NCI-H1417 treated with DMSO at 0.1 percent for 48 hours (cell line): ENCODE measurements at regions not wholly inside any gene's neighbourhood (a gene's known extent, or its start where the extent isn't known, plus 50 kb on each side); places are given as distances from the start of the nearest gene placed in this dataset.

Source experiments
- DNase-seq: peaks from one replicate; lab custom pipeline; 2025; lab: John Stamatoyannopoulos, UW

DNA sequence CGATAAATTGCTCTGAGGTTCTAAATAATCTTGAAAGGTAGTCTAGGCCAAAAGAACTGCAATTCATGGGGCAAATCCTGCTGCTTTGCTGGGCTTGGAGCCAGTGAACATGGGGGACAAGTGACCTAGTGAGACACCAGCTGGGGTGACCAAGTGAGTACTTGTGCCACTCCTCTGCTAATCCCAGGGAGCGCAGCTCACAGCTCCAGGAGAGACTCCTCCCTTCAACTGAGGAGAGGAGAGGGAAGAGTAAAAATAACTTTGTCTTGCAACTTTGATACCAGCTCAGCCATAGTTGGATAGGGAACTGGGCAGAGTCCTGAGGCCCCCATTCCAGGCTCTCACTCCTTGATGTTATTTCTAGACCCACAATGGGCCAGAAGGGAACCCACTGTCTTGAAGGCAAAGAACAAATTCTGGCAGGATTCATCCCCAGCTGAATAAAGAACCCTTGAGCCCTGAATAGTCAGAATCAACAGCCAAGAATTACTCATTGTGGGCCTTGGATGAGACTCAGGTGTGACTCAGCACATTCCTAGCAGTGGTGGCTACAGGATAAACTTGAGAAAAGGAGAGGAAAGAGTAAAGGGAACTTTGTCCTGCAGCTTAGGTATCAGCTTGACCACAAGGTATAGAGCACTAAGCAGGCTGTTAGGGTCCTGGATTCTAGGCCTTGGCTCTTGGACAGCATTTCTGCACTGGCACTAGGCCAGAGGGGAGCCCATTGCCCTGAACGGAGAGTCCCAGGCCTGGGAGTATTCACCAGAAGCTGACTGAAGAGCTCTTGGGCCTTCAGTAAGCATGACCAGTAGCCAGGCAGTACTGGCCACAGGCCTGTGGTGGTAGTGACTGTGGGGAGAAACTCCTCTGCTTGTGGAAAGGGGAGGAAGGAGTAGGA lies 288.3 kb upstream of the CDH18 start:
- DNase-seq: no peak

DNA sequence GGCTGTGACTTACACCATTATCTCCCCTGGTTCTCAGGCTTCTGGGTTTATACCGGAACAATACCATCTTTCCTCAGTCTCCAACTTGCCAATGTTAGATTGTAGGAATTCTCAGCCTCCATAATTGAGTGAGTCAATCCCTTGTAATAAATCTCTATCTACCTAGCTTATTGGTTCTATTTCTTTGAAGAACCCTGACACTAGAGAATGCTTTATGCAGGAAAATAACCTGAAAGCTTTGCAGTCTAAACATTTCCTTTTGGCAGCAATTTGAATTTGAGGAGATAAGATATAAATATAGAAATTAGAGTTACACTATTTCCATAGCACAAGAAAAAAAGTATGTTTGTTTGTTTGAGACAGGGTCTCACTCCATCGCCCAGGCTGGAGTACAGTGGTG lies 278.1 kb upstream of the CDH18 start:
- DNase-seq: no peak

GRCh38 chr5:20262896-20263295 lies 274.9 kb upstream of the CDH18 start:
- no peak for DNase-seq

- no peak for DNase-seq
These were observed 266.7 kb upstream of the CDH18 start for GRCh38 chr5:20254748-20255147.

- no peak for DNase-seq
These were observed 260.1 kb upstream of the CDH18 start for GRCh38 chr5:20248118-20248517.

DNA sequence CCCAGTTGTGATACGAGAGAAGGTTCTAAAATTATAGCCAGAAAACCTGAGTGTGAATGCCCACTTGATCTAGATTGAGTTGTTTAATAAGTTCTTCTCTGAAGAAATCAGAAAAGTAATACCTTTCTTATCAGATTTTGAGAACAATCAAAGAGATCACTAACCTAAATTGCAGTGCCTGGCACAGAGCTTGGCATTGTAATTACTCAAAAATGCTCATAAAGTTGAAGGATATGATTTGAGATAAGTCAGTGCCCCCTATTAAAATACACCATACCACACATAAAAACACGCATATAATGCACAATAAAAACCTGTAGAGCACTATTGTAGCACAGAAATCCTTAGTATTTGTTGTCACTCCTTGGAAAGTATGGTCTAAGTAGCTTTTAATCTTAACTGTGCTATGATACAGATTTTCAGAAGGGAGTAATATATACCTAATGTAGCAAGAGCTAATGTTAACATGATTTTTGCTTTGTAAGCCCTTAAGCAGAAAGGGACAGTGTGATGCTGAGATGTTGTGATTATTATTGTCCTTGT lies 257.5 kb upstream of the CDH18 start:
- no peak for DNase-seq

GRCh38 chr5:20241351-20241750 lies 253.4 kb upstream of the CDH18 start:
- no peak for DNase-seq

DNA sequence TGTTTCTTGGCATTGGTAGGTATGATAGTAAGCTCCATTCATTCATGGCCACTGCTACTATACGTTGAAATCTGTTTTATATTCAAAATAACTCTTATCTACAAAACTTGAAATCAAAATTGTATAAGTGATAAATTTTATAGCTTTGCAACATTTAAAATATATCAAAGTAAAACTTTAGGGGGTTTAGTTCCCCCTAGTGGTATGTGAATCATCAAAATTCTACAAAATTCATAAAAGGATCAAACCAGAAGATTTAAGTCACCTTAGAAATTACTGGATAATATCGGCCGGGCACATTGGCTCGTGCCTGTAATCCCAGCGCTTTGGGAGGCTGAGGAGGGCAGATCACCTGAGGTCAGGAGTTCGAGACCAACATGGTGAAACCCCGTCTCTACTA lies 243.0 kb upstream of the CDH18 start:
- no peak for DNase-seq

GRCh38 chr5:20230010-20230409 lies 242.0 kb upstream of the CDH18 start:
- DNase-seq: no peak

GRCh38 chr5:20229303-20230005 lies 241.5 kb upstream of the CDH18 start:
- DNase-seq: no peak

GRCh38 chr5:20224966-20225365 lies 237.0 kb upstream of the CDH18 start:
- DNase-seq: no peak

- no peak for DNase-seq
These were observed 236.0 kb upstream of the CDH18 start for GRCh38 chr5:20224046-20224445.

DNA sequence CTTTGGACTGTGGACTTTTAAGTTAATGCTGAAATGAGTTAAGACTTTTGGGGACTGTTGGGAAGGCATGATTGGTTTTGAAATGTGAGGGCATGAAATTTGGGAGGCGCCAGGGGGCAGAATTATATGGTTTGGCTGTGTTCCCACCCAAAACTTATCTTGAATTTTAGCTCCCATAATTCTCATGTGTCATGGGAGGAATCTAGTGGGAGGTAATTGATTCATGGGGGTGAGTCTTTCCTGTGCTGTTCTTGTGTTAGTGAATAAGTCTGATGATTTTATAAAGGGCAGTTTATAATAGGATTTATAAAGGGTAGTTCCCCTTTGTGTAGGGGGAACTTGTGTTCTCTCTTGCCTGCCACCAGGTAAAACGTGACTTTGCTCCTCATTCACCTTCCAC lies 235.5 kb upstream of the CDH18 start:
- DNase-seq: no peak

GRCh38 chr5:20215257-20215656 lies 227.3 kb upstream of the CDH18 start:
- DNase-seq: no peak

DNA sequence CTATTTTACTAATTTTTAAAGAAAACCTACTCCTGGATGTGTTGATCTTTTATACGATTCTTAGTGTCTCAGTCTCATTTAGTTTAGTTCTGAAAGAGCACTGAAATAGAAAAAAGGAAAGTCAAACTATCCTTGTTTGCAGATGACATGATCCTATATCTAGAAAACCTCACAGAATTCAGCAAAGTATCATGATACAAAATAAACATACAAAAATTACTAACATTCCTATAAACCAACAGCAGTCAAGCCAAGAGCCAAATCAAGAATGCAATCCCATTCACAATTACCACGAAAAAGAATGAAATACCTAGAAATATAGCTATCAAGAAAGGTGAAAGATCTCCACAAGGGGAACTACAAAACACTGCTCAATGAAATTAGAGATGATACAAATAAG lies 225.8 kb upstream of the CDH18 start:
- DNase-seq: no peak

- DNase-seq: no peak
These were observed 224.7 kb upstream of the CDH18 start for GRCh38 chr5:20212701-20213100.

- DNase-seq: no peak
These were observed 178.5 kb upstream of the CDH18 start for GRCh38 chr5:20166456-20166855.

DNA sequence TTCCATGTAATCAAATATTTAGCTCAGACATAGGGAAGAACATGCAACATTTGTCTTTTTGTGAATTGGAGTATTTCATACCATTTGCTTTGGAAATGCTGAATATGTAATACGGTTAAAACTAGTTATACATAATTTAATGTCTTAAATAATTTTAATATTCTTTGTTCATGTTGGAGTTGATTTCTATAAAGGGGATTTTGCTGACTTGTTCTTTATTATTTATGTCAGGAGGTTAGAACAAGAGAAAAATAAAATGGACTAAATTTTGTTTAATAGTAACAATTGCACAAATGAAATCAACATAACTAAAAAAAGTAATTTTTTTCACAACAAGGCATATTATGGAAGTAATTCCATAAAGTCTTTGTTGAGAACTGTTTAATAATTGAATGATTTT lies 170.0 kb upstream of the CDH18 start:
- no peak for DNase-seq

DNA sequence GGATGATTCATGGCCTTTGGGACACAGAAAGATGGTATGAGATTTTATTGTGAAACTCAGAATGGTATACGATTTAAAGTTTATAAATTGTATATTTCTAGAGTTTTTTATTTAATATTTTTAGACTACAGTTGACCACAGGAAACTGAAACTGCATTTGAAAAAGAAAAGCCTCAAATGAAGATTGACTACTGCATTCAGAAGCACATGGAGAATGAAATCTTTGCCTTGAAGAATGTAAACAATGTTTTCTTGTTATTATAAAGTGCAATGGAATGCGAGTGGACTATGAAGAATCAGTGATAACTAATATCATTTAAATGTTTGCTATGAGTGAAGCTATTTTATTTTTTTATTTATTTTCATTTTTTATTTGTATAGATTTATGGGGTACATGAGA lies 169.1 kb upstream of the CDH18 start:
- DNase-seq: no peak

GRCh38 chr5:20145240-20145639 lies 157.2 kb upstream of the CDH18 start:
- DNase-seq: no peak

DNA sequence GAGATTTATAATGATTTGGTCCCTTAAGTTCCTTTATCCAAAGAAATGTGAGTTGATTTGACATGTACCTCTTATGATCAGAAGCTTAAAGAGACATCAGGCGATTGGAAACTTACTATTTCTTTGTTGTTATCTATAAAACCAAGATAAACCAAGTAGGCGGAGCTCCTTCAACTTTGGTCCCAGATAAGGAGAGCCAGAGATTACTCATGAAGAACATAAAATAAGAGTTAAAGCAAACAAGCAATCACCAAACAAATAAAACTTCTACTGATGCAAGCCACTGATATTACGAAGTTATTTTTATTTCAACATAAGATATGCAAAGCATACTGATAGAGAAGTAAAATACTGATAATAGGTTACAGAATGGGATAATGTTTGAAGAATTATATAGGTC lies 141.5 kb upstream of the CDH18 start:
- DNase-seq: no peak

DNA sequence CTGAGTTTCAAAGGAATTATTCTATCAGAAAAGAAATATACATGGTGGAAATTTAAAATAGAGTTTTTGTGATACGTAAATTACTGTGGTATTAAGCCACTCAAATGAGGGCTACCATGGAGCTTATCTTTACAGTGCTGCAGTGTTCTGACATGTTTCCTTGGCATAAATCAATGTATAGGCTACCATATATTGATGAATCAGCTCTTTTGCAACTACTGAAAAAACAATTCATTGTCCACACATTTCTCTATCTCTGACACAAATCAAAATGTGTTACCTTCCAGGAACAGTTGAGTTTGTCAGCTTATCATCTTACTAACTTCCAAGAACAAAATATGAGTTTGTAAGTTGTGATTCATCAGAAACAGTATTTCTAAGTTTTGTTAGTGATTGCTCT lies 140.3 kb upstream of the CDH18 start:
- no peak for DNase-seq

DNA sequence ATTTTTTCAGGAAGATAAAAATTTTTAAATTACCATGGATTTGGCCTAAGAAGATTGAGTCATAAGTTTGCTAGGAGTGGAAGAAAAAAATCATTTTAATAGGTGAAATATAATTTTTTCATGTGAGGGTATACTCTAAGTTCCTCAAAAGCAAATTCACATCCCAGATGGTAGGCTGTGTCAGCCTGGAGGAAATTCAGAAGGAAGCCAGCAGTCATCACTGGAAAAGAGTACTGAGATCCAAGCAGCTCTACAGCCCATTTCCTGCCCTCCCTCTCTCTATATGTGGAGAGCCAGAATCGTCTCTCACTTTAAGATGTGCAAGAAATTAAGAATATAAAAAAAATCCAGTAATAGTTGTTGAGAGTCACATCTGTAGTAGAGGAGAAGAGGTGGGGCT lies 126.5 kb upstream of the CDH18 start:
- no peak for DNase-seq
